Posterior vena cava (tissue), 2 donors: ENCODE measurements at regions not wholly inside any gene's neighbourhood (a gene's known extent, or its start where the extent isn't known, plus 50 kb on each side); places are given as distances from the start of the nearest gene placed in this dataset.

ENCODE experiments used
- DNase-seq: peaks from one replicate; pipeline ENCODE4 v3.0.0-alpha.2; 2020; ENCODE audit warnings: low spot score
- intact Hi-C, 2 donors: fragments of 100-400 bp; cut with DNase I; formaldehyde crosslinking; loops; one replicate each; pipeline versions ENCODE4 v1.14.1 to v1.14.2; 2022 to 2023
- donor health status: DM: yes; HTN: yes; CAD: no.
- donor health status: DM: yes; HTN: yes; CAD: no.

DNA sequence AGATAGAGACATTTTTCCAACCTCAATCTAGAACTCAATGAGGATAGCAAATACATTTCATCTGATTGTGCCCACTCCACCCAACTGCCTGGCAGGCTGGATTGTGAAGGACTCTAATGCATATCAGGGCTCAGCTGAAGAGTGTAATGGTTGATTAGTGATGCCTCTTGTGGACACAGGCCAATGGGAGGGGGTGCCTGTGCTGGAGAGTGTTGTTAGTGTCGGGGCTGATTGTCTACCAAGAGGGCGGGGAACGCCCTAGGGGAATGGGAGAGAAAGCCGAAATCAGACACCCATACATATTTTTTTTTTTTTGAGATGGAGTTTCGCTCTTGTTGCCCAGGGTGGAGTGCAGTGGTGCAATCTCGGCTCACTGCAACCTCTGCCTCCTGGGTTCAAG is 103.7 kb upstream of the SALL4 start:
- no peak for DNase-seq
- intact Hi-C loops, result loop anchor here in 1 of 2 donors (10.0 kb wide), 1 partner anchor 1231 kb away; no protein-coding TSS in a partner anchor

DNA sequence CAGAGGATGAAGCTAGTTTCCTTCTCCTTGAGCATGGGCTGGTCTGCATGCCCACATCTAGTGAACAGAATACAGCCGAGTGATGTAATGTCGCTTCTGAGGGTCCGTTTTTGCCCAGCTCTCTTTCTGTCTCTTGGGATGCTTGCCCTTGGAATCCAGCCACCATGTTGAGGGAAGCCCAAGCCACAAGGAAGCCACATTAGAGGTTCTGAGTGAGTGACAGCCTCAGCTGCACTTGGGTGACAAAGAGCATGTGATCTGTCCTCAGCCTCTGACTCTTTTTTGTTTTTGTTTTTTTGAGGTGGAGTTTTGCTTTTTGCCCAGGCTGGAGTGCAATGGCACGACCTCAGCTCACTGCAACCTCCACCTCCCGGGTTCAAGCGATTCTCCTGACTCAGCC is 100.6 kb upstream of the SALL4 start:
- no peak for DNase-seq
- intact Hi-C loops, result loop anchor here in 1 of 2 donors (10.0 kb wide), 1 partner anchor 1228 kb away; no protein-coding TSS in a partner anchor

- intact Hi-C loops, result loop anchor here in 1 of 2 donors (10.0 kb wide), 1 partner anchor 1226 kb away; no protein-coding TSS in a partner anchor
- no peak for DNase-seq
Observed at GRCh38 chr20:51900443-51900842, 98.1 kb upstream of the SALL4 start.

DNA sequence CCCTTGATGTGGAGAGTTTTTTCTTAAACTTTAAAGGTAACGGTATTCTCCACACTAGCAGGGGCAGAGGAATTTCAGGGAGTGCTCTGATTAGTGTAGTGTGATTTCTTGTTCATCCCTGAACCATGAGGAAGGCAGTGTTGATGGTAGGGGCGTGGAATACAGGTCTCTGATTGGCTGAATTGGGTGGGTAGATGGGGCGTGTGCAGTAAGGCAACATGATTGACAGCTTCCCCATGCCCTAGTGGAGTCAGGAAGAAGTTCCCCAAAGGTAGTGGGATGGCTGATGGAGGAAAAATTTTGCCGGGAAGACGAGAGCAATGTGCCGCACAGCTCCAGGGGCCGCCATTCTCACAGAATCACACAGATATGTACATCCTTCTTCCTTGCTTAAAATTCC is 97.4 kb upstream of the SALL4 start:
- DNase-seq, result no peak
- intact Hi-C loops, result loop anchor here in 1 of 2 donors (10.0 kb wide), 1 partner anchor 1225 kb away; no protein-coding TSS in a partner anchor

GRCh38 chr20:51898788-51899187 is 96.5 kb upstream of the SALL4 start:
- no peak for DNase-seq
- intact Hi-C loops, result no loop called here

GRCh38 chr20:51894619-51895018 is 92.3 kb upstream of the SALL4 start:
- no peak for DNase-seq
- intact Hi-C loops, result no loop called here

GRCh38 chr20:51894201-51894600 is 91.9 kb upstream of the SALL4 start:
- intact Hi-C loops, result no loop called here
- no peak for DNase-seq

DNA sequence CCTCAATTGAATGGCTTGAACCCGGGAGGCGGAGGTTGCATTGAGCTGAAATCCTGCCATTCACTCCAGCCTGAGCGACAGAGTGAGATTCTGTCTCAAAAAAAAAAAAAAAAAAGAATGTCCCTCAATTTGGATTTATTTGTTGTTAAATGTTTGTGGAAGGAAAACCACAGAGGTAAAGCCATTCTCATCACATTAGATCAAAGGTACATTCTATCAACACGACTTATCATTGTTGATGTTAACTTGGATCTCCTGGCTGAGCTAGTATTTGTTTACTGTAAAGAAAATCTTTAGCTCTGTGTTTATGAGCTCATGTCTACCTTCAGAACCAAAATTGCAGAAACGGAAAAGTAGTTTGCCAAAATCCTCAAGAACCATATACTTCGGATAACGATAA is 91.4 kb upstream of the SALL4 start:
- intact Hi-C loops, result no loop called here
- DNase-seq, result no peak

GRCh38 chr20:51890003-51890402 is 87.7 kb upstream of the SALL4 start:
- DNase-seq, result no peak
- intact Hi-C loops, result no loop called here

DNA sequence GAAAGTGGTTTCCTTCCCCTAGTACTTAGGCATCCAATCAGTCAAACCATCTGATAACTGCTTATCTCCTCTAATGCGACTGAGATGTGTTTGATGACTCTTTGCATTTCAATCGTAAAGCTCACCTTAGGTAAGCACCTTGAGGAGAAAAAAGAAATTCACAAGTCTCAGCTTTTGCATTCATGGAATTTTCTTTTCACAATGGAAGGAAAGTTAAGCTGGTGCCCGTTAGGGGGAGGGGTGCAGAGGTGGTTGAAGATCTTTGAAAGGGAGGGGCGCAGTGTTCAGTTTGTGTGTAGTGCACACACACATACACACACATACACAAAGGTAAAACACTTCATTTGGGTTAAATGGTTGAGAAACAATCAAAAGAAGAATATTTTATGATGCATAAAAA is 87.1 kb upstream of the SALL4 start:
- no peak for DNase-seq

DNA sequence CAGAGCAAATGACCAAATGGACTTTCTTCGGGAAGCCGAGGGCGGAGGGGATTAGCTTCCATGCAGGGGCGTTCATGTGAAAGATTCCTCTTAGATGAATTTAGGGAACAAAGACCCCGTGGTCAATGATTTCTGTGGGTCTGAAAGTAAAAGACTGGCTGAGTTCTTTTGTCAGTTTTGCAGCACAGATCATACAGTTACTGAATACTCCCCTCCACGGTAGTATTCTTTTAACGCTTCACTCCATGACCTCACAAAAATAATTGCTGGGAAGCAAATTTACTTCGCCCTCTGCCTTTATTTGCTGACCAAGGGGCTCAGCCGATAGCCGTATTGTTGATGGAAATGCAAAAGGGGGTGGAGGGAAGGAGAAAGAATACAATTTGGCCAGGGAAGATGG is 86.0 kb upstream of the SALL4 start:
- no peak for DNase-seq
- intact Hi-C loops, result no loop called here

More for the DNA sequence above, 87.1 kb upstream of the SALL4 start:
- intact Hi-C loops, result no loop called here

GRCh38 chr20:51886891-51887608 is 84.7 kb upstream of the SALL4 start:
- intact Hi-C loops, result no loop called here
- no peak for DNase-seq

- intact Hi-C loops, result no loop called here
- no peak for DNase-seq
Observed at GRCh38 chr20:51886341-51886740, 84.0 kb upstream of the SALL4 start.

DNA sequence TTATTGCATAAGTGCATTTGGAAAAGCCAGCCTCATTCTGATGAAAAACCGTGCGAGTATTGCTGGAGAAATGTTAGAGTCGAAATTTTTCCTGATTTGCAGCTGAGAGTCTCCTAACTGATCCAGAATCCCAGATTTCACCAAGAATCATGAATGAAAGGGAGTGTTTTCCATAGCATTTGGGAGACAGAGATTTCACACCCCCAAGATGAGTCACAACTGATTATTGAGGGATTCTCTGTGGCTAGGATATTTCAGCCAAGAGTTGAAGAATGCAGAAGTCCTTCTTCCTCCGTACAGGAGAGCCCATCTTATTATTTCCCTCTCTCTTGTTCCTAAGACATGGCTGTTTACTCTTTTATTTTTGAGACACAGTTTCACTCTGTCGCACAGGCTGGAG is 82.2 kb upstream of the SALL4 start:
- DNase-seq, result no peak
- intact Hi-C loops, result no loop called here

GRCh38 chr20:51880188-51880587 is 77.9 kb upstream of the SALL4 start:
- intact Hi-C loops, result no loop called here
- DNase-seq, result no peak

- intact Hi-C loops, result no loop called here
- no peak for DNase-seq
Observed at GRCh38 chr20:51876313-51876940, 74.1 kb upstream of the SALL4 start.

GRCh38 chr20:51873652-51874051 is 71.3 kb upstream of the SALL4 start:
- DNase-seq, result no peak
- intact Hi-C loops, result no loop called here

DNA sequence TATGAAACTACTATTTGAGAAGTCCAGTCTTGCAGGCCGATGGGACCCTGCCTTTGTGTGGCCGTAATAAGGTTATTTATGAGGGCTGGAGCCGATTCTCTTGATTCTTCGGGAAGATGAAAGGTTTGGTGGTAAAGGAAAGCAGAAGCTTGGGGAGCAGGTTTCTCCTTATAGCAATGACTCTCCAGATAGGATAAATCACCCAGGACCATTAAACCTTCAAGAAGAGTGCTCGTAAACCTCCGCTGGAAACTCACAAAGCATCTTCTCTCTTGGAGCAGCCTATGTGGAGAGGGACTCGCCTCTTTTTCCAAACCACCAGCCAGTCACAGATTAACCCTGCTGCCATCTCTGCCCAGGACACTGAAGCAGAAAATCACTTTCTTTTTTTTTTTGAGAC is 69.6 kb upstream of the SALL4 start:
- intact Hi-C loops, result no loop called here
- DNase-seq, result no peak

DNA sequence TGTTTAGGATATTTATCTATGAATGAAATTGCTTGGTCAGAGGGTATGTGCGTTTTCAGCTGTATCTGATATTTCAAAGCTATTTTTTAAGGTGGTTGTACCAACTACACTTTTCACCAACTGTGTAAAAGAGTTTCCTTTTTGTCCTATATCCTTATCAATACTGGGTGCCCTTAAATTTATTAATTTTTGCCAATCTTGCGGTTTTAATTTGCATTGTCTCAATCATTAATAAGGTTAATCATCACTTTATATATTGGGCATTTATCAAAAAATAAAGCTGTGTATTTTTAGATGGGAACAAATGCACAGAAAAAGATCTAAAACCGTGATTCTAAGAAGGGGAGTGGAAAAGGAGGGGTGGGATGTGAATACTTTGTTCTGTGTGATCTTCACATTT is 66.7 kb upstream of the SALL4 start:
- DNase-seq, result no peak
- intact Hi-C loops, result no loop called here

DNA sequence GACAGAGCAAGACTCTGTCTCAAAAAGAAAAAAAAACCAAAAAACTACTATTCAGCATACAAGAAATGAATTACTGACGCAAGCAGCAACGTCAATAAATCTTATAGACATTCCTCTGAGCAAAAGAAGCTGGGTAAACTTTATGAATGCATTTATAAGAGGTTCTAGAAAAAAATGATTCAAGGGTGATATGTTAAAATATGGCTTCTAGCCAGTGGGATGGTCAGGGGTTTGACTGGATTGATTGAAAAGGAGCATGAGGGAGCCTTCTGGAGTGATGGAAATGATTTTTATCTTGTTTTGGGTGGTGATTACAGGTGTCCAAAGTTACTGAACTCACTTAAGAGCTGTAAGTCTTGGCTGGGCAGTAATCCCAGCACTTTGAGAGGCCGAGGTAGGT is 64.9 kb upstream of the SALL4 start:
- no peak for DNase-seq
- intact Hi-C loops, result no loop called here

GRCh38 chr20:51864967-51865366 is 62.6 kb upstream of the SALL4 start:
- intact Hi-C loops, result no loop called here

More at GRCh38 chr20:51864967-51865366, 62.6 kb upstream of the SALL4 start:
- DNase-seq, result no peak
